ENCODE measurements at regions not wholly inside any gene's neighbourhood (a gene's known extent, or its start where the extent isn't known, plus 50 kb on each side); places are given as distances from the start of the nearest gene placed in this dataset.

GRCh38 chr9:96140296-96141127, 161.5 kb downstream of the HSD17B3 start:
- TF ChIP-seq CTCF (IDR thresholded peaks at IDR 0.05) = no peak
- no peak for TF ChIP-seq POLR2A (IDR thresholded peaks at IDR 0.05)
